ENCODE measurements at regions not wholly inside any gene's neighbourhood (a gene's known extent, or its start where the extent isn't known, plus 50 kb on each side); places are given as distances from the start of the nearest gene placed in this dataset.

DNA sequence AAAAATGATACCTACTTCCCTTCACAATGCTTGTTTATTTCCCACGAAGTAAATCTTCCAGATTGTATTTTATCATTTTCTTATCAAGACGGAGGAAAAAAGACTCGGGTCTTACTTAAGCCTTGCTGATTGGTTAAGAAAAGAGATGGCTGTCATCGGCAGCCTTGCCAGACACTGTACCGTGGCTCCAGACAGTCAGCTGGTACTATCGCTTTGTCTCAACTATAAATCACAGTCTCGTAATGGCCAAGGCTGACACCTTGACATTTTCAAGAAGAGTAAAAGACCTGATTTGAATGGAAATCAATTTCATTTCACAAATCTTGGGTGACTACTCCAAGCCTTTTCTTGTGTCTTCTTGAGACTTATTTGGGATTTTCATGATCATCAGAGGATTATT, 868.0 kb downstream of the USP25 start:
- H3K4me3 ChIP-seq (ENCODE audit: low read depth in 1 of 2, low read length in 2 of 2) = no peak overlapping the region
- no peaks in the 10 kb centered on the region for H3K27me3 ChIP-seq (ENCODE audit: control insufficient read depth in 1 of 2, insufficient read depth in 2 of 2, low read length in 2 of 2)
- no peaks in the 10 kb centered on the region for H3K36me3 ChIP-seq (ENCODE audit: control insufficient read depth in 1 of 2, insufficient read depth in 2 of 2, low read length in 2 of 2)
- peaks cover 0 to 5% of the 10 kb centered on the region in 2 donors for H3K9me3 ChIP-seq (ENCODE audit: control insufficient read depth in 1 of 2, low read length in 2 of 2)
- no peak overlapping the region for H3K27ac ChIP-seq (ENCODE audit: low read depth, low read length)
- H3K9ac ChIP-seq (ENCODE audit: low read depth in 1 of 2, low read length in 2 of 2) = no peak overlapping the region
- no peaks in the 10 kb centered on the region for H3K4me1 ChIP-seq (ENCODE audit: control insufficient read depth in 1 of 2, insufficient read depth in 2 of 2, low read length in 2 of 2)

DNA sequence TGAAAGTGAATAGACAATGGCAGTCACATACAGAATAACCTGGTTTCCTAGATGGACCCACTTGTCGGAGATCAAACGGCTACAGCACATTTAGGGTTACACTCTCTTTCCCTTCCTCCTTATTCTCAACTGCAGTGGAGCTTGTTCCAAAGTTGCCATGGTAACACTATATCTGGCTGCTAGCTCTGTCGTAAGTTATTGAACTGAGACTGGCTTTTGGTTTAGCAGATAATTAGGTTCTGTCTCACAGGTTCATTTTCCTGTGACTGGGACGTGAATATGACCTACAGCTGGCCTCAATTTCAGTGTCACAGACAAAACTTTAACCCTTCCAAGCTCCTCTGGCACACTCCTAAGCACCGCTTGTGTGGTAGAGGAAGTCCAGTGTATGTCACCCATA, 875.8 kb downstream of the USP25 start:
- no peak overlapping the region for H3K27ac ChIP-seq (ENCODE audit: low read depth, low read length)
- H3K9ac ChIP-seq (ENCODE audit: low read depth in 1 of 2, low read length in 2 of 2) = no peak overlapping the region
- peaks cover 5 to 17% of the 10 kb centered on the region in 2 donors for H3K9me3 ChIP-seq (ENCODE audit: control insufficient read depth in 1 of 2, low read length in 2 of 2)
- H3K4me3 ChIP-seq (ENCODE audit: low read depth in 1 of 2, low read length in 2 of 2) = no peak overlapping the region
- no peaks in the 10 kb centered on the region for H3K36me3 ChIP-seq (ENCODE audit: control insufficient read depth in 1 of 2, insufficient read depth in 2 of 2, low read length in 2 of 2)
- H3K4me1 ChIP-seq (ENCODE audit: control insufficient read depth in 1 of 2, insufficient read depth in 2 of 2, low read length in 2 of 2) = no peaks in the 10 kb centered on the region
- H3K27me3 ChIP-seq (ENCODE audit: control insufficient read depth in 1 of 2, insufficient read depth in 2 of 2, low read length in 2 of 2) = no peaks in the 10 kb centered on the region

DNA sequence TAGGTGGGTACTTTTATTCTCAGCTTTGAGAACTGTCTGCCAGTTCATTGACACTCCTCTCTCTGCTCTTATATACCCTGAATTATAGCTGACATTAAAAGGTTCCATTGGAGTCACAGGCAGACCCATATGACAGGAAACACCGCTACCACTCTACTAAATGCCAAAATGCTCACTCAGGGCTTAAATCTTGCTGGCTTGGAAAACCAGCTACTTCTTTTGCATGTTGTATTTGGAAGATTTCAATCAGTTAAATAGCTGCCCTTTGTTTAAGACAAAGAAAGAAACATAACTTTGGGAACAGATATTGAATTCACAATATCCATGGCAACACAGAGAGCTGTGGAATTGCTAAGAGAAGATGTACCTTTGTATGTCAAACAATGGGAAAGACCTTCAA, 876.5 kb downstream of the USP25 start:
- Histone ChIP-seq H3K27ac (ENCODE audit: low read depth, low read length) (no peak overlapping the region), H3K4me1 (ENCODE audit: control insufficient read depth in 1 of 2, insufficient read depth in 2 of 2, low read length in 2 of 2) (no peaks in the 10 kb centered on the region), H3K9ac (ENCODE audit: low read depth in 1 of 2, low read length in 2 of 2) (no peak overlapping the region), H3K36me3 (ENCODE audit: control insufficient read depth in 1 of 2, insufficient read depth in 2 of 2, low read length in 2 of 2) (no peaks in the 10 kb centered on the region), H3K4me3 (ENCODE audit: low read depth in 1 of 2, low read length in 2 of 2) (no peak overlapping the region), H3K9me3 (ENCODE audit: control insufficient read depth in 1 of 2, low read length in 2 of 2) (peaks cover 5 to 17% of the 10 kb centered on the region in 2 donors), H3K27me3 (ENCODE audit: control insufficient read depth in 1 of 2, insufficient read depth in 2 of 2, low read length in 2 of 2) (no peaks in the 10 kb centered on the region)

DNA sequence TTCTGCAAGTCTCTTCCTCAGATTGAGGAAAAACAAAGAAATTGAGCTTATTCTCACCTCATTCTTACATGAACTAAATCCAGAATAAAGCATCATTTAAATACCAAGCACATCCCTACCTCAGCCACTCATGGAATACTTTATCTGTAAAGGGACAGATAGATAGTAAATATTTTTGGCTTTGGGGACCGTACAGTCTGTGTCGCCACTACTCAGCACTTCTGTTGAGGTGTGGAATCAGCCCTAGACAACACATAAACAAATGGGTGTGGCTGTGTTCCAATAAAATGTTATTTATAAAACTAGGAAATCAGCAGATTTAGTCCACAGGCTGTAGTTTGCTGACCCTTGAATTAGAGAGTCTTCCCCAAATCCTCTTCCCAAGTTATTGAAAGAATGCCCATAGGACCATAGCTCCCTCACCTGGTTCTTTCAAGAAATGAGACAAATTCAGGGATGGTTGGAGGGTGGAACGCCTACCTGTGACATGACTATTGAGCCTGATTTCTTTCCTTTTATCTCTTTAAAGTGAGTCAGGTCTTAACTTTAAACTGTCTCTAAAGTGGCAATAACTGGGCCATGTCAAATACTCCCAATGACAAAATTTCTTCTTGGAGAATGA, 878.5 kb downstream of the USP25 start:
- Histone ChIP-seq H3K9ac (ENCODE audit: low read depth in 1 of 2, low read length in 2 of 2) (no peak overlapping the region), H3K4me3 (ENCODE audit: low read depth in 1 of 2, low read length in 2 of 2) (no peak overlapping the region), H3K36me3 (ENCODE audit: control insufficient read depth in 1 of 2, insufficient read depth in 2 of 2, low read length in 2 of 2) (no peaks in the 10 kb centered on the region), H3K9me3 (ENCODE audit: control insufficient read depth in 1 of 2, low read length in 2 of 2) (peaks cover 9 to 17% of the 10 kb centered on the region in 2 donors), H3K4me1 (ENCODE audit: control insufficient read depth in 1 of 2, insufficient read depth in 2 of 2, low read length in 2 of 2) (no peaks in the 10 kb centered on the region), H3K27me3 (ENCODE audit: control insufficient read depth in 1 of 2, insufficient read depth in 2 of 2, low read length in 2 of 2) (no peaks in the 10 kb centered on the region), H3K27ac (ENCODE audit: low read depth, low read length) (no peak overlapping the region)

DNA sequence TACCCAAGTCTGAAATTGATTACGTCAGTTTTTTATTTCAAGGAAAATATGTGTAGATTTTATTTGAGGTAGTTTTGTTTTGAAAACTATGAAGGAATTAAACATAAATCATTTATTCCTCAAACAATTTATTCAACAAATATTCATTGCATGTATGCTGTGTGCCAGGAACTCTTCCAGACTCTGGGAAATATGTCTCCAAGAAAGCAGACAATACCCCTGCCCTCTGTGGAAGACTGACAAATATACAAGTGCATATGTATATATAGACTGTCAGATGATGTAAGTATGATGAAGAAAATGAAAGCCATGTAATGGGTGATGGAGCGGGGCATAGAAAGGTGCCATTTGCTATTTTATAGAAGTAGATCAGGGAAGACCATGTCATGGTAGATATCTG, 889.5 kb downstream of the USP25 start:
- Histone ChIP-seq H3K4me1 (ENCODE audit: control insufficient read depth in 1 of 2, insufficient read depth in 2 of 2, low read length in 2 of 2) (no peaks in the 10 kb centered on the region), H3K36me3 (ENCODE audit: control insufficient read depth in 1 of 2, insufficient read depth in 2 of 2, low read length in 2 of 2) (no peaks in the 10 kb centered on the region), H3K9me3 (ENCODE audit: control insufficient read depth in 1 of 2, low read length in 2 of 2) (peaks cover 2 to 30% of the 10 kb centered on the region in 2 donors), H3K4me3 (ENCODE audit: low read depth in 1 of 2, low read length in 2 of 2) (no peak overlapping the region), H3K27me3 (ENCODE audit: control insufficient read depth in 1 of 2, insufficient read depth in 2 of 2, low read length in 2 of 2) (no peaks in the 10 kb centered on the region), H3K9ac (ENCODE audit: low read depth in 1 of 2, low read length in 2 of 2) (no peak overlapping the region), H3K27ac (ENCODE audit: low read depth, low read length) (no peak overlapping the region)

DNA sequence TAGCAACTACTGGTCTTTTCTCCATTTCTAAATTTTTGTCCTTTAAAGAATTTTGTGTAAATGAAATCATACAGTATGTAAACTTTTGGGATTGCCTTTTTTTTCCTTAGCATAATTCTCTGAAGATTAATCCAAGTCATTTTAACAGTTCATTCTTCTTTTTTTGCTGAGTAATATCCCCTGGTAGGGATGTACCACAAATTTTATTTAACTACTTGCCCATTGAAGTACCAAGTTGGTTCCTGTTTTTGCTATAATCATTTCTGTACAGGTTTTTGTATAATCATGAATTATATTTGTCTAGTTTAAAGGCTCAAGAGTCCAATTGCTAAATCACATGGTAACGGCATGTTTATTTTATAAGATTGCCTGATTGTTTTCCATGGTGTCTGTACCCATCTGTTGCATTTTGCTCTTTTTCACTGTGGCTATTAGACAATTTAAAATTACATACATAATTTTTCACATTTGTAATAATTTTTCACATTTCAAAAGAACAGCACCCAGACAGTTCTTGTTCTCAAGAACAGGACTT, 891.1 kb downstream of the USP25 start:
- Histone ChIP-seq H3K27ac (ENCODE audit: low read depth, low read length) (no peak overlapping the region), H3K27me3 (ENCODE audit: control insufficient read depth in 1 of 2, insufficient read depth in 2 of 2, low read length in 2 of 2) (no peaks in the 10 kb centered on the region), H3K36me3 (ENCODE audit: control insufficient read depth in 1 of 2, insufficient read depth in 2 of 2, low read length in 2 of 2) (no peaks in the 10 kb centered on the region), H3K4me1 (ENCODE audit: control insufficient read depth in 1 of 2, insufficient read depth in 2 of 2, low read length in 2 of 2) (no peaks in the 10 kb centered on the region), H3K9me3 (ENCODE audit: control insufficient read depth in 1 of 2, low read length in 2 of 2) (peaks cover 5 to 31% of the 10 kb centered on the region in 2 donors), H3K9ac (ENCODE audit: low read depth in 1 of 2, low read length in 2 of 2) (no peak overlapping the region), H3K4me3 (ENCODE audit: low read depth in 1 of 2, low read length in 2 of 2) (no peak overlapping the region)

DNA sequence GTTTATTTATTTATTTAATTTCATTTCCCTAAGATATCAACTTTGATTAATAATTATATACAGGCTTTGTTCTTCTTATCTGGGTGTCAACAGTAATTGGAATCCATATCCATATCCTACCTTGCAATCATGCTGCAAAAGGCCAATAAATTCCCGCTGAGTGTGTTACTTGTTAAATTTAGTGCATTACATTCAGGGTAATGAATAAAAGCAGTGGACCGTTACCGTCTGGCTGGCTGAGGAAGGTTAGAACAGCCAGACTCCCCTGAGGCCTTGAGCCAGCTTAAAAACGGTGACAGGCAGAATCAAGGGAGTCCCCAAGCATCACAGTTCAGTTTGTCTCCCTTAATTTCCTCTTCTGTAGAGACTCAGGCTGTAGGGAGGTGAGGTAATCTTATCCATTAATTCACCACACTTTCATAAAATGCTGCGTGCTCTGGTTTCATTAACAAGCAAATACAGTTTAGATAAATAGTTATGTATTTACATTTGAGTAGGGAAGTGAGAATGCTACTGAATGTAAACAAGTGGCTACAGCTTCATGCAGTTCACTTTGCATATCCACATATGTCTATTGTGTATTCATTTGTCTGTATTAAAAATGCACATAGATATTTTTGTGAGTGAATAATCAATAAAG, 888.2 kb upstream of the CXADR start:
- H3K9ac ChIP-seq (ENCODE audit: low read depth in 1 of 2, low read length in 2 of 2) = no peak overlapping the region
- H3K36me3 ChIP-seq (ENCODE audit: control insufficient read depth in 1 of 2, insufficient read depth in 2 of 2, low read length in 2 of 2) = no peaks in the 10 kb centered on the region
- no peak overlapping the region for H3K27ac ChIP-seq (ENCODE audit: low read depth, low read length)
- peaks cover 5 to 17% of the 10 kb centered on the region in 2 donors for H3K9me3 ChIP-seq (ENCODE audit: control insufficient read depth in 1 of 2, low read length in 2 of 2)
- no peak overlapping the region for H3K4me3 ChIP-seq (ENCODE audit: low read depth in 1 of 2, low read length in 2 of 2)
- H3K4me1 ChIP-seq (ENCODE audit: control insufficient read depth in 1 of 2, insufficient read depth in 2 of 2, low read length in 2 of 2) = no peaks in the 10 kb centered on the region
- H3K27me3 ChIP-seq (ENCODE audit: control insufficient read depth in 1 of 2, insufficient read depth in 2 of 2, low read length in 2 of 2) = no peaks in the 10 kb centered on the region

DNA sequence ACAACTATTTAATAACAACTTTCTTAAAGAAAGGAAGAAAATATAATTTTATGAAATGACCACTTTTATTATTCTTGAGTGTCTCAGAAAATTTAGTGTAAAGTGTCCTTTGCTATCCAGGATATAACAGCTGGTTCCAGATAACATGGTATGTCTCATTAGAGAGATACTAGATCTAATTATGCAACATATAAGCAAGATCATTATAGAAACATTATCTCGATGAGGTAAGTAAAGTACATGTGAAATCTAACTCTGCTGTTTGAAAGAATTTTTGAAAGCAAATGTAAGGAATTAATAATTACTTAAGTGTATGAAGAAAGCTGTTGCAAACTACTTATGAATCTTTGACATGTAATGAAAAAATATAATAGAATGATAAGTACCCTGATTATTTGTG, 887.4 kb upstream of the CXADR start:
- Histone ChIP-seq H3K4me3 (ENCODE audit: low read depth in 1 of 2, low read length in 2 of 2) (no peak overlapping the region), H3K9me3 (ENCODE audit: control insufficient read depth in 1 of 2, low read length in 2 of 2) (peaks cover 5 to 19% of the 10 kb centered on the region in 2 donors), H3K27ac (ENCODE audit: low read depth, low read length) (no peak overlapping the region)

DNA sequence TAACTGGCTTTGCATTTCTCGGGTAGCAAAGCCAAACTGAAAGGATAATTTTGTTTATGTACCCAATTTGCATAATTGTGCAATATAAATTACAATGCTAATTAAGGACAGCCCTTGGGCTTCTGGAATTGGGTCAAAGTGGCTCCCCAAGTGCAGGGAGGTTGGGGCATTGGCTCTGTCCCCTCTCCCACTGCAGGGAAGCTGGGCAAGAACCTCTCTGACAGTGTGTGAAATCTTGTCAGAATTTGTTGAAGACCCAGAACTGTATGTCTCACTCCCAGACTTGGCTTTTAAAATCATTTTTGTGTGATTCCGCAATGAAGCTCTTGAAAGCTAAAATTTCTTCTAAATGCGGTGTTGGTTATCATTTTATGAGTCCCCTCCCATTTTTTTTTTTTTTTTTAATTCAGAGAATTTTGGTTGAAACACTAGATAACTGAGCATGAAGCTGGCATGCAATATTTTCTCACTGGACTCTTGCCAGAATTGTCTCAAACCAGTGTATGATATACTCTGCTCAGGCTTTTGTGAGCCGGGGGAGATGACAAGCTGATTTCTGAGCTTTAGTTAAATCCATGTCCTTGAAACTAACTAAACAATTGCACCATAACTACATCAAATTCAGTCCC, 878.9 kb upstream of the CXADR start:
- Histone ChIP-seq H3K9me3 (ENCODE audit: control insufficient read depth in 1 of 2, low read length in 2 of 2) (peaks cover 8% of the 10 kb centered on the region in 2 donors), H3K4me3 (ENCODE audit: low read depth in 1 of 2, low read length in 2 of 2) (no peak overlapping the region), H3K4me1 (ENCODE audit: control insufficient read depth in 1 of 2, insufficient read depth in 2 of 2, low read length in 2 of 2) (no peaks in the 10 kb centered on the region), H3K27me3 (ENCODE audit: control insufficient read depth in 1 of 2, insufficient read depth in 2 of 2, low read length in 2 of 2) (no peaks in the 10 kb centered on the region), H3K36me3 (ENCODE audit: control insufficient read depth in 1 of 2, insufficient read depth in 2 of 2, low read length in 2 of 2) (no peaks in the 10 kb centered on the region), H3K9ac (ENCODE audit: low read depth in 1 of 2, low read length in 2 of 2) (no peak overlapping the region), H3K27ac (ENCODE audit: low read depth, low read length) (no peak overlapping the region)

More for the DNA sequence above, 887.4 kb upstream of the CXADR start:
- Histone ChIP-seq H3K4me1 (ENCODE audit: control insufficient read depth in 1 of 2, insufficient read depth in 2 of 2, low read length in 2 of 2) (no peaks in the 10 kb centered on the region), H3K27me3 (ENCODE audit: control insufficient read depth in 1 of 2, insufficient read depth in 2 of 2, low read length in 2 of 2) (no peaks in the 10 kb centered on the region), H3K9ac (ENCODE audit: low read depth in 1 of 2, low read length in 2 of 2) (no peak overlapping the region), H3K36me3 (ENCODE audit: control insufficient read depth in 1 of 2, insufficient read depth in 2 of 2, low read length in 2 of 2) (no peaks in the 10 kb centered on the region)

DNA sequence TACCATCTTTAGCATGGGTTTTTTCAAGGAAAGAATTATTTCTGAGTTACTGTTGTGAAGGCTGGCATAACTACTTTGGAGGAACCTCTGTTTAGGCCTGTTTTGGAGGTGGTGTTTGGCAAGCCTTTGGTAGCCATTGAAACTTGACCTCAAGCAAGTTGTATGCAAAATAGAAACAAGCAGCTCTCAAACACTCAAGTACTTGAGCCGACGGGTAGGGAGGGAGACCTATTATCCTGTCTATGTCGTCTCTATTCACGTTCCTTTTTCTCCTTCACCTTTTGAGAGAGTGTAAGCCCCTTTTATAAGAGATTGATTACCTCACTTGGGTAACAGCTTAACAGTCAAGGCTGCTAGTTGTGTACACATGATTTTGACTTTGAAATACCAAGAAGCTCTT, 878.3 kb upstream of the CXADR start:
- Histone ChIP-seq H3K9me3 (ENCODE audit: control insufficient read depth in 1 of 2, low read length in 2 of 2) (peaks cover 8 to 14% of the 10 kb centered on the region in 2 donors), H3K9ac (ENCODE audit: low read depth in 1 of 2, low read length in 2 of 2) (no peak overlapping the region), H3K4me3 (ENCODE audit: low read depth in 1 of 2, low read length in 2 of 2) (no peak overlapping the region), H3K27me3 (ENCODE audit: control insufficient read depth in 1 of 2, insufficient read depth in 2 of 2, low read length in 2 of 2) (no peaks in the 10 kb centered on the region), H3K27ac (ENCODE audit: low read depth, low read length) (no peak overlapping the region), H3K4me1 (ENCODE audit: control insufficient read depth in 1 of 2, insufficient read depth in 2 of 2, low read length in 2 of 2) (no peaks in the 10 kb centered on the region), H3K36me3 (ENCODE audit: control insufficient read depth in 1 of 2, insufficient read depth in 2 of 2, low read length in 2 of 2) (no peaks in the 10 kb centered on the region)

Data from duodenal mucosa (tissue), 2 donors.